ENCODE measurements at regions not wholly inside any gene's neighbourhood (a gene's known extent, or its start where the extent isn't known, plus 50 kb on each side); places are given as distances from the start of the nearest gene placed in this dataset.
A peak's percentile ranks its signal among the peaks of the same experiment; 100 is the strongest.

DNA sequence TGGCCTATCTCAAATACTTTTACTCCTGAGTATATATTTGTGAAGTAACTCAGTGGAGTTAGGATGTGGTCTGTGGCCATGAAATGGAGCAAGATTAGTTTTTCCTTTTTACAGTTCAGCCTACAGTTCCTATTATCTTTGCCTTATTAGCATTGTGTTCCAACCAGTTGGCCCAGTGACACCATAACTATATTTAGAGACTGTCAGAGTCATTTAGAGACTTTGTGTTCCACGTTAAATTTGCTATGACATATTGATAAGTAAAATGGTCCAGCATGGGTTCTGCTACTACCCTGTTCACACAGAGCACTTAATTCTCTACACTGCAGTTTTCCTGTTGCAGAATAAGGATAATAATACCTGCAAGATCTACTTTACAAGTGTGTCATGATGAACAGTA is 68.3 kb upstream of the RAB11FIP2 start:
- no peak overlapping the region for H3K4me3 ChIP-seq (ENCODE audit: low read length)
- peak; percentile 6 for DNase-seq (ENCODE audit: low read depth, low spot score)

DNA sequence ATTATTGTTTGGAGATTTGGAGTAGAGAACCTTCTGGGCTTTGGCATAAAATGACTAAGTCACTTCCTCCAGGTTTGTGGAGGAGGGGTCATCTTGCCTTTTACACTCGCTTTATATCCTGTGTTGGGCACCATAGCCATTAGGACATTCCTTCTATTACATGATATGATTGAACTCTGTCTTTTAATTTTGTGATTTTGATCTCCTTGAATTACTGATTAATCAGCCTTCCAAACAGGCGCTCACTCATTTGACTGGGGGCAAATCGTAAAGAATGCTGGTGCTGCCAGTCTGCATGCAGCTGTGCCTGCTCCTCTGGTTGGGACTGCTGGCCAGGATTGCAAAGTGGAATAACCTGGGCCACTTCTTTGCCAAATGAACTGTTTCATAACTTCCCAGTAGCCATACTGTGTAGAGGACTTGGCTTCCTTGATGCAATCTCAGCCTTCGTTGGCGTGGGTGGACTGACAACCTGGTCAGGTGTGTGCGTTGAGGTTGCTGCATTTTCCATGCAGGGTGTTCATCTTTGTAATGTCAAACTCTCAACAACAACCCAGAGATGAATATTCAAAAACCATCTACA is 65.9 kb upstream of the RAB11FIP2 start:
- no peak for DNase-seq (ENCODE audit: low read depth, low spot score)

DNA sequence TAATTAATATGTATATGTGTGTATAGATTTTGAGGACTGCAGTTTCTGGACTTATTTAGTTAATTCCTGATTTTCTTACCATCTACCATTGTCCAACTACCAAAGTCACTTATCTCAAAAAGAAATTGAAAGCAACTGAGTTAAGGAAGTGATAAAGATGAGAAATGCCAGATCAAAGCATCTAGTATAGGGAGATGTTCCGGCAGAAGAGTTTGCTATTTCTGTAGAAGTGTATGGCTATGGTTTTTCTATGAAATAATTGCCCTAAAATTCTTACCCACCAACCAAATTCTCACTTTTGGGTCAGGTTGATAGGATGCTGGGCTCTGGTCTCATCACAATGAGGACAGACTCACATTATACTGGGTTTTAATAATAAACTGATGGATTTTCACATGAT is 64.0 kb upstream of the RAB11FIP2 start:
- no peak for DNase-seq (ENCODE audit: low read depth, low spot score)
- H3K4me3 ChIP-seq (ENCODE audit: low read length) = no peak overlapping the region

More for the DNA sequence above, 65.9 kb upstream of the RAB11FIP2 start:
- H3K4me3 ChIP-seq (ENCODE audit: low read length) = no peak overlapping the region

DNA sequence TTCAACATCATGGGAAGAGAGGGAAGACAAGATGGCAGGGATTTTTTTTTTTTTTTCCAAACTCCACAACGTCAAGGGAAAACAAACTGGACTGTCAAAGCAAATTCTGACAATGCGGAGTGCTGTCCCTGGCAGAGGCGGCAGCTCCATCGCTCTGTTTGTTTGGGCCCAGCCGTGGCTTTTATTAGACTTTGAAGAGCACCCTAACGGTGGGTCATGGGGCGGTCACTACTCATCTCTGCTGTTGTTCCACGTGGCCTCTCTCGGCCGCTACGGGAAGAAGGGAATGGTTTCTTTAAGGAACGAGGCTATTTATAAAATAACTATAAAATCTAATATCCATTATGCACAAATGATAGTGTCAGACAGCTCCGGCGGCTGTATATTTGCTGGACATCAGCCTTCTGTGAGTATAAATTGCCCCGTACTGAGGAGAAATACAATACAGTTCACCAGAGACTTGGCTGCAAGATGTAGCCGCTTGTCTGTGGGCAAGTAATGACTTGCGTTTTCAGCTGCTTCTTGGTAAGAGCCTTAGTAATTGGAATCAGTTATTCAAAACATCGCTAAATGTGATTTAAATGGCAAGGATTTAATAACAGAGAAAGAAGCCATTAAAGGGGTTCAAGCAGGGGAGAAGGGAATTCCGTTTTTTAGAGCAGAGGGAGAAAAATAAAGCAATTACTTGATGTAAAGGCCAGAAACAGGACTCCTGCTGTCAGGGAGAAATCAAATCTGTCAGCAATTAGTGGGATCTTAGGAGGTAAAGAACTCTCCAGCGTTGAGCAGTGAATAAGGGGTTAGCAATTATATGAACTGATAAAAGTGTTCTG is 61.7 kb upstream of the RAB11FIP2 start:
- no peak for DNase-seq (ENCODE audit: low read depth, low spot score)

DNA sequence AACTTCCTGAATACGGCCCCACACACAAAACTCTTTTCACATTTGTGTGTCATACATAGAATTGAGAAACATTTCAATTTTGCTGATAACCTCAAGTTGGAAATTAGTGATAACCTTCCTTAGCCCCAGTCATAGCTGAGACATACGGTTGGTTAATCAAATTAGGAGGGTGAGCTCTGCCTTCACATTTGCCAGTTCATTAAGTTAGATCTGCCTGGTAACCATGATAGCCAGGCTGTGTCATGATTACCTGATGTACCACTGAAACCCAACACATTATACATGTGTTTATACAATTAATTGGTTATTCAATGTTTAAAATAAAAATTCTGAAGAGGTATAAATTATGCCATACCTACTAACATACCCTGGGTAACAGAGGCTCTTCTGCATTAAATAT is 60.8 kb upstream of the RAB11FIP2 start:
- DNase-seq (ENCODE audit: low read depth, low spot score) = no peak
- no peak overlapping the region for H3K4me3 ChIP-seq (ENCODE audit: low read length)

More for the DNA sequence above, 61.7 kb upstream of the RAB11FIP2 start:
- no peak overlapping the region for H3K4me3 ChIP-seq (ENCODE audit: low read length)

GRCh38 chr10:118107040-118107439 is 60.3 kb upstream of the RAB11FIP2 start:
- no peak for DNase-seq (ENCODE audit: low read depth, low spot score)
- H3K4me3 ChIP-seq (ENCODE audit: low read length) = no peak overlapping the region

GRCh38 chr10:118106426-118106825 is 59.7 kb upstream of the RAB11FIP2 start:
- H3K4me3 ChIP-seq (ENCODE audit: low read length) = no peak overlapping the region
- peak; percentile 16 for DNase-seq (ENCODE audit: low read depth, low spot score)

- no peak for DNase-seq (ENCODE audit: low read depth, low spot score)
- H3K4me3 ChIP-seq (ENCODE audit: low read length) = no peak overlapping the region
Measured at GRCh38 chr10:118102121-118102520, 55.4 kb upstream of the RAB11FIP2 start.

DNA sequence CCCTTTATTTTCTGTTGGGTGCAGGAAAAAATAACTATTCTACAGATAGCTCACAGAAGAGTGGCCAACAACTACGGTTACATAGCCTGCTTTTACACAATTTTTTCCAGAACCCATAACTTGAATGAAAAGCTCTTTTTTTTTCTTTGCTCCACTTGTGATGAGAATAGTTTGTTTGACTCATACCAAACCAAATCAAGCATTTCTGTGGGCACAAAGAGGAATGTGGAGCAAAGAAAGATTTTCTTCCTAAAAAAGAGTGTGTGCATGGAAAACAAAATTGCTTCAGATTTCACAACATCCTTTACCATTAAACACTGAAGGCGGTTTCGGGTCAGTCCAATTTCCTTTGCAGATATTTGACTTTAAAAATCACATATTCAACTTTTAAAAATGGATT is 54.8 kb upstream of the RAB11FIP2 start:
- no peak for DNase-seq (ENCODE audit: low read depth, low spot score)
- no peak overlapping the region for H3K4me3 ChIP-seq (ENCODE audit: low read length)
